ENCODE measurements at regions not wholly inside any gene's neighbourhood (a gene's known extent, or its start where the extent isn't known, plus 50 kb on each side); places are given as distances from the start of the nearest gene placed in this dataset.
"Not testable (repeated sequence)": the region's sequence is repeated elsewhere in the genome, so short reads cannot be mapped to it uniquely, and the experiment has no call there.

- not testable (repeated sequence) for TF ChIP-seq CTCF (conservative IDR thresholded peaks at IDR 0.05 in 1 of 2, IDR thresholded peaks at IDR 0.05 in 1 of 2; ENCODE audit: low read depth in 1 of 2, low read length in 2 of 2); EZH2 (IDR thresholded peaks at IDR 0.05; ENCODE audit: low read length, missing control alignments)
Measured at GRCh38 chr7:112592565-112593263, 111.9 kb downstream of the LSMEM1 start.

Data from fibroblast of lung (primary cell).